ENCODE measurements at regions not wholly inside any gene's neighbourhood (a gene's known extent, or its start where the extent isn't known, plus 50 kb on each side); places are given as distances from the start of the nearest gene placed in this dataset.

DNA sequence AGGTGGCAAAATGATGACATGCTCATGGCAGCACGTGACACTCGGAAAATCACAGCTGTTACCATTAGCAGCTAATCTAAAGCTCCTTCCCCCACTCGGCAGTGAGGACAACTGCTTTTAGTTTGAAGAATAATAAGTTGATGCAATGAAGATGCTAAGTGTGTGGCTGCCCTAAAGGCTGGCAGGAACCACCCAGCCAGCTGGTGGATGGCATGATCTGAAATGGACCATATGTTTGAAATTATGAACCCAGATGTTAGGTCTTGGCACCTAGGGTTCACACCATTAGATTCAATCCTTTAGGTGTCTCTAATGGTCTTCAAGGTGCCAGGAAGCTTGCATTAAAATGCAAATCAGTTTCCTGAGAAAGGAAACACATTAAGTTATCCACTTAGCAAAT, 230.1 kb downstream of the WDR11 start:
- H3K9me3 ChIP-seq (ENCODE audit: control insufficient read depth in 1 of 2, low read length in 2 of 2), result no peaks in the 10 kb centered on the region
- no peak overlapping the region for H3K4me3 ChIP-seq (ENCODE audit: low read length in 2 of 2)
- peaks cover 0 to 4% (median under 1%) of the 10 kb centered on the region in 8 donors for H3K9me3 Mint-ChIP-seq
- H3K27ac ChIP-seq (ENCODE audit: low read depth, low read length), result no peak overlapping the region
- no peak for DNase-seq
- ChIA-PET POLR2A (ENCODE audit: partially characterized antibody) (no interaction called here), CTCF (ENCODE audit: partially characterized antibody) (no interaction called here)
- H3K27me3 ChIP-seq (ENCODE audit: insufficient read depth, low read length), result no peaks in the 10 kb centered on the region
- H3K4me1 ChIP-seq (ENCODE audit: insufficient read depth, low read length), result no peaks in the 10 kb centered on the region
- no peak overlapping the region for H3K4me3 Mint-ChIP-seq
- H3K36me3 ChIP-seq (ENCODE audit: insufficient read depth, low read length), result no peaks in the 10 kb centered on the region
- H3K27ac Mint-ChIP-seq, result no peak overlapping the region
- peaks cover 4% of the 10 kb centered on the region in 2 donors for H3K27me3 Mint-ChIP-seq
- intact Hi-C loops (cut with micrococcal nuclease), result no loop called here
- H3K36me3 Mint-ChIP-seq, result no peaks in the 10 kb centered on the region
- H3K4me1 Mint-ChIP-seq, result no peaks in the 10 kb centered on the region

- Mint-ChIP-seq H3K4me1 (no peaks in the 10 kb centered on the region), H3K9me3 (peaks cover 0 to 3% (median under 1%) of the 10 kb centered on the region in 8 donors), H3K27me3 (peaks cover 4% of the 10 kb centered on the region in 2 donors), H3K36me3 (no peaks in the 10 kb centered on the region), H3K4me3 (no peak overlapping the region), H3K27ac (no peak overlapping the region)
- POLR2A ChIA-PET (ENCODE audit: partially characterized antibody), result no interaction called here
- CTCF ChIA-PET (ENCODE audit: partially characterized antibody), result no interaction called here
- Histone ChIP-seq H3K4me3 (ENCODE audit: low read length in 2 of 2) (no peak overlapping the region), H3K27me3 (ENCODE audit: insufficient read depth, low read length) (no peaks in the 10 kb centered on the region), H3K36me3 (ENCODE audit: insufficient read depth, low read length) (no peaks in the 10 kb centered on the region), H3K27ac (ENCODE audit: low read depth, low read length) (no peak overlapping the region), H3K9me3 (ENCODE audit: control insufficient read depth in 1 of 2, low read length in 2 of 2) (no peaks in the 10 kb centered on the region), H3K4me1 (ENCODE audit: insufficient read depth, low read length) (no peaks in the 10 kb centered on the region)
- DNase-seq, result no peak
- intact Hi-C loops (cut with micrococcal nuclease), result no loop called here
These were observed 231.8 kb downstream of the WDR11 start for GRCh38 chr10:121082984-121083383.

- Mint-ChIP-seq H3K9me3 (peaks cover 0 to 3% (median under 1%) of the 10 kb centered on the region in 8 donors), H3K27me3 (peaks cover 2 to 4% of the 10 kb centered on the region in 2 donors), H3K27ac (no peak overlapping the region), H3K4me3 (no peak overlapping the region), H3K4me1 (no peaks in the 10 kb centered on the region), H3K36me3 (no peaks in the 10 kb centered on the region)
- no peak overlapping the region for H3K27ac ChIP-seq (ENCODE audit: low read depth, low read length)
- POLR2A ChIA-PET (ENCODE audit: partially characterized antibody), result interaction anchor here (0.6 kb wide), 1 partner anchor 71 kb away, joined by 4 read pairs; no protein-coding TSS in a partner anchor
- no peaks in the 10 kb centered on the region for H3K9me3 ChIP-seq (ENCODE audit: control insufficient read depth in 1 of 2, low read length in 2 of 2)
- no peak overlapping the region for H3K4me3 ChIP-seq (ENCODE audit: low read length in 2 of 2)
- CTCF ChIA-PET (ENCODE audit: partially characterized antibody), result no interaction called here
- H3K36me3 ChIP-seq (ENCODE audit: insufficient read depth, low read length), result no peaks in the 10 kb centered on the region
- no peaks in the 10 kb centered on the region for H3K4me1 ChIP-seq (ENCODE audit: insufficient read depth, low read length)
- intact Hi-C loops (cut with micrococcal nuclease), result no loop called here
- DNase-seq, result no peak
- no peaks in the 10 kb centered on the region for H3K27me3 ChIP-seq (ENCODE audit: insufficient read depth, low read length)
These were observed 233.0 kb downstream of the WDR11 start for GRCh38 chr10:121084016-121084674.

DNA sequence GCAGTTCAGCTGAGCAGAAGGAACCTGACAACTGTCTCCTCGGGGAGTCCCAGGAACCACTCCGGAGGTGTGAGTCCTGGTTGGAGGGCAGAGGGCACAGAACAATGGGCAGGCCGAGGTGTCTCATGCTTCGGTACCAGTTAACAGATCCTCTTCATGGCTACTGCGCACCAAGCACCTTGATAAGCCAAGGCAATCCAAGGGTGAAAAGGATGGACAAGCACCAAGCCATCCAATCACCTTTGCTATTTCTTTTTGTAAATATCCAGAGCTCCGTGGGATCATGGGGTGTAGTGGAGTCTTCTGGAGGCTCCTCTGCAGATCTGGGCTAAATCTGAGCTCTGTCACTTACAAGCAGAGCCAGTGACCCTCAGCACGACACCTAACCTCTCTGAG, 233.5 kb downstream of the WDR11 start:
- DNase-seq, result no peak
- no peaks in the 10 kb centered on the region for H3K36me3 ChIP-seq (ENCODE audit: insufficient read depth, low read length)
- H3K4me3 ChIP-seq (ENCODE audit: low read length in 2 of 2), result no peak overlapping the region
- Mint-ChIP-seq H3K4me3 (no peak overlapping the region), H3K27me3 (peaks cover 2 to 4% of the 10 kb centered on the region in 2 donors), H3K27ac (no peak overlapping the region), H3K9me3 (peaks cover 0 to 3% (median under 1%) of the 10 kb centered on the region in 8 donors), H3K4me1 (no peaks in the 10 kb centered on the region), H3K36me3 (no peaks in the 10 kb centered on the region)
- no peaks in the 10 kb centered on the region for H3K27me3 ChIP-seq (ENCODE audit: insufficient read depth, low read length)
- H3K4me1 ChIP-seq (ENCODE audit: insufficient read depth, low read length), result no peaks in the 10 kb centered on the region
- intact Hi-C loops (cut with micrococcal nuclease), result no loop called here
- CTCF ChIA-PET (ENCODE audit: partially characterized antibody), result no interaction called here
- H3K9me3 ChIP-seq (ENCODE audit: control insufficient read depth in 1 of 2, low read length in 2 of 2), result no peaks in the 10 kb centered on the region
- POLR2A ChIA-PET (ENCODE audit: partially characterized antibody), result no interaction called here
- H3K27ac ChIP-seq (ENCODE audit: low read depth, low read length), result no peak overlapping the region

- no peaks in the 10 kb centered on the region for H3K4me1 ChIP-seq (ENCODE audit: insufficient read depth, low read length)
- H3K36me3 Mint-ChIP-seq, result no peaks in the 10 kb centered on the region
- H3K9me3 ChIP-seq (ENCODE audit: control insufficient read depth in 1 of 2, low read length in 2 of 2), result no peaks in the 10 kb centered on the region
- no peaks in the 10 kb centered on the region for H3K36me3 ChIP-seq (ENCODE audit: insufficient read depth, low read length)
- no peaks in the 10 kb centered on the region for H3K4me1 Mint-ChIP-seq
- intact Hi-C loops (cut with micrococcal nuclease), result no loop called here
- ChIA-PET CTCF (ENCODE audit: partially characterized antibody) (no interaction called here), POLR2A (ENCODE audit: partially characterized antibody) (no interaction called here)
- H3K27ac ChIP-seq (ENCODE audit: low read depth, low read length), result no peak overlapping the region
- no peak for DNase-seq
- peaks cover 0 to 4% of the 10 kb centered on the region in 2 donors for H3K27me3 Mint-ChIP-seq
- H3K27ac Mint-ChIP-seq, result no peak overlapping the region
- H3K4me3 Mint-ChIP-seq, result no peak overlapping the region
- no peak overlapping the region for H3K4me3 ChIP-seq (ENCODE audit: low read length in 2 of 2)
- H3K9me3 Mint-ChIP-seq, result peaks cover 0 to 3% (median under 1%) of the 10 kb centered on the region in 8 donors
- H3K27me3 ChIP-seq (ENCODE audit: insufficient read depth, low read length), result no peaks in the 10 kb centered on the region
These were observed 234.2 kb downstream of the WDR11 start for GRCh38 chr10:121085367-121085766.

- Histone ChIP-seq H3K9me3 (ENCODE audit: control insufficient read depth in 1 of 2, low read length in 2 of 2) (no peaks in the 10 kb centered on the region), H3K27ac (ENCODE audit: low read depth, low read length) (no peak overlapping the region), H3K36me3 (ENCODE audit: insufficient read depth, low read length) (no peaks in the 10 kb centered on the region), H3K4me1 (ENCODE audit: insufficient read depth, low read length) (no peaks in the 10 kb centered on the region), H3K4me3 (ENCODE audit: low read length in 2 of 2) (no peak overlapping the region), H3K27me3 (ENCODE audit: insufficient read depth, low read length) (no peaks in the 10 kb centered on the region)
- Mint-ChIP-seq H3K27ac (no peak overlapping the region), H3K27me3 (peaks cover 0 to 2% of the 10 kb centered on the region in 2 donors), H3K4me1 (no peaks in the 10 kb centered on the region), H3K9me3 (peaks cover 0 to 3% (median 0%) of the 10 kb centered on the region in 8 donors), H3K4me3 (no peak overlapping the region), H3K36me3 (no peaks in the 10 kb centered on the region)
- intact Hi-C loops (cut with micrococcal nuclease), result no loop called here
- ChIA-PET CTCF (ENCODE audit: partially characterized antibody) (no interaction called here), POLR2A (ENCODE audit: partially characterized antibody) (no interaction called here)
- no peak for DNase-seq
These were observed 236.0 kb downstream of the WDR11 start for GRCh38 chr10:121087129-121087528.

DNA sequence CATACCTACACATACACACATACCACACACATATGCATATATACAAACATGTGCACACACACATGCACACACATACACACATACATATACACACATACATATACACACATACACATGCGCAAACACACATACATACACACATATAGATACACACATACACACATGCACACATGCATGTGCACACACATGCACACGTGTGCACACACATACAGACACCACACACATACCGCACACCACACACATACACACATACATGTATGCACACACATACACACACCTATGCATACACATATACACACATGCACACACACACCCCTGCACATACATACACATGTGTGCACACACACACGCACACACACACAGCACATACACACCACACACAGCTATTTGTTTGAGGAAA, 236.5 kb downstream of the WDR11 start:
- POLR2A ChIA-PET (ENCODE audit: partially characterized antibody), result no interaction called here
- CTCF ChIA-PET (ENCODE audit: partially characterized antibody), result no interaction called here
- H3K4me1 Mint-ChIP-seq, result no peaks in the 10 kb centered on the region
- H3K4me1 ChIP-seq (ENCODE audit: insufficient read depth, low read length), result no peaks in the 10 kb centered on the region
- no peak for DNase-seq
- peaks cover 0 to 3% (median 0%) of the 10 kb centered on the region in 8 donors for H3K9me3 Mint-ChIP-seq
- no peak overlapping the region for H3K27ac ChIP-seq (ENCODE audit: low read depth, low read length)
- H3K4me3 ChIP-seq (ENCODE audit: low read length in 2 of 2), result no peak overlapping the region
- H3K4me3 Mint-ChIP-seq, result no peak overlapping the region
- H3K27me3 Mint-ChIP-seq, result peaks cover 0 to 2% of the 10 kb centered on the region in 2 donors
- no peaks in the 10 kb centered on the region for H3K27me3 ChIP-seq (ENCODE audit: insufficient read depth, low read length)
- no peak overlapping the region for H3K27ac Mint-ChIP-seq
- no peaks in the 10 kb centered on the region for H3K36me3 ChIP-seq (ENCODE audit: insufficient read depth, low read length)
- intact Hi-C loops (cut with micrococcal nuclease), result no loop called here
- no peaks in the 10 kb centered on the region for H3K36me3 Mint-ChIP-seq
- H3K9me3 ChIP-seq (ENCODE audit: control insufficient read depth in 1 of 2, low read length in 2 of 2), result no peaks in the 10 kb centered on the region

- Mint-ChIP-seq H3K27ac (no peak overlapping the region), H3K36me3 (no peaks in the 10 kb centered on the region), H3K9me3 (peaks cover 0 to 3% (median 0%) of the 10 kb centered on the region in 8 donors), H3K27me3 (peaks cover 0 to 2% of the 10 kb centered on the region in 2 donors), H3K4me1 (no peaks in the 10 kb centered on the region), H3K4me3 (no peak overlapping the region)
- no peak for DNase-seq
- CTCF ChIA-PET (ENCODE audit: partially characterized antibody), result no interaction called here
- POLR2A ChIA-PET (ENCODE audit: partially characterized antibody), result no interaction called here
- Histone ChIP-seq H3K27me3 (ENCODE audit: insufficient read depth, low read length) (no peaks in the 10 kb centered on the region), H3K27ac (ENCODE audit: low read depth, low read length) (no peak overlapping the region), H3K4me1 (ENCODE audit: insufficient read depth, low read length) (no peaks in the 10 kb centered on the region), H3K36me3 (ENCODE audit: insufficient read depth, low read length) (no peaks in the 10 kb centered on the region), H3K4me3 (ENCODE audit: low read length in 2 of 2) (no peak overlapping the region), H3K9me3 (ENCODE audit: control insufficient read depth in 1 of 2, low read length in 2 of 2) (no peaks in the 10 kb centered on the region)
- intact Hi-C loops (cut with micrococcal nuclease), result no loop called here
These were observed 237.4 kb downstream of the WDR11 start for GRCh38 chr10:121088524-121088923.

Measured in CD4-positive, alpha-beta memory T cell (primary cell).